IPS-20b (cell line): ENCODE measurements at regions not wholly inside any gene's neighbourhood (a gene's known extent, or its start where the extent isn't known, plus 50 kb on each side); places are given as distances from the start of the nearest gene placed in this dataset.

Experiments
- H3K27ac ChIP-seq: one replicate; pipeline ENCODE4 v1.5.1; 2013; ENCODE audit warnings: low read length
- H3K27me3 ChIP-seq: 2 replicates; pipeline ENCODE4 v1.6.1; 2013; ENCODE audit warnings: mild to moderate bottlenecking, low read length, inconsistent platforms; ENCODE audit not compliant: insufficient read depth
- H3K36me3 ChIP-seq: 2 replicates; pipeline ENCODE4 v1.6.1; 2013; ENCODE audit warnings: low read depth, mild to moderate bottlenecking, inconsistent platforms, low read length, moderate library complexity; ENCODE audit not compliant: insufficient read depth
- H3K4me1 ChIP-seq: 2 replicates; pipeline ENCODE4 v1.6.1; 2013; ENCODE audit warnings: mild to moderate bottlenecking, control low read depth, inconsistent platforms, low read length, moderate library complexity; ENCODE audit not compliant: insufficient read depth
- H3K4me3 ChIP-seq: 2 replicates; pipeline ENCODE4 v1.5.1; 2013; ENCODE audit warnings: mild to moderate bottlenecking, low read length, inconsistent platforms
- H3K9ac ChIP-seq: 2 replicates; pipeline ENCODE4 v1.6.1; 2013; ENCODE audit warnings: low read depth, mild to moderate bottlenecking, inconsistent platforms, low read length, moderate library complexity
- H3K9me3 ChIP-seq: 2 replicates; pipeline ENCODE4 v1.6.1; 2013; ENCODE audit warnings: mild to moderate bottlenecking, low read depth, low read length, inconsistent platforms; ENCODE audit not compliant: insufficient read depth

DNA sequence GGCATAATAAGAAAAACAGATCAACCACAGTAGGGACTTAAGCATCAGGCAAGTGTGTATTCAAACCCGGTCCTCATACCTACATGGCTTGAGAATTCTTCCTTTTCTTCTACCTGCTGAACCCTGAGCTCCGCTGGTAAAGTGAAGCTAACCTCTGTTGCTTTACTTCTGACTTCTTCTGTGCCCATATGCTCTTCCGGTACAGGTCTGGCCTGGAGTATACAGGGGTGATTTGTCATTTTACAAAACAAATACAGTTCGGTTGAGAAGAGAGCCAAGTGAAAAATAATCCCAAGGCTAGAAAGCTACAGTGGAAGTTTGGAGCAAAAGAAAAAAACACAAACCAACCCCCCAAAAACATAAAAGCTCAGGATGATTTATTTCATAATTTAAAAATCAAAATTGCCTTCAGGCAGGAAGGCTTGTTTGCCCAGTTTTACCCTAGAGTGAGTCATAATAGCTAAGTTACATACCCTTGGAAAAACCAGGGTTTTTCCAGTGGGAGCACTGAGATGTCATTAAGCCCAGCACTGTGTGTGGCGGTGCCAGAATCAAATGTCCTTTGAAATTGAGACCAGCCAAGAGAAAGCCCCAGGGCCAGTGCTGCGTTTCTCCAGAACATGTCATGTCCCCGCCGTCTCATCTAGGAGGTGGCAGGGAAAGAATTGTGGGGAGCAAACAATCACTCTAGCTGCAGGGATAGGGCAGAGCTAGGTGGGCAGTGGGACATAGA is 305.5 kb upstream of the ISX start:
- H3K4me3 ChIP-seq = no peak overlapping the region
- no peaks in the 10 kb centered on the region for H3K27me3 ChIP-seq
- no peaks in the 10 kb centered on the region for H3K4me1 ChIP-seq
- no peaks in the 10 kb centered on the region for H3K36me3 ChIP-seq
- no peak overlapping the region for H3K27ac ChIP-seq
- peaks cover 13% of the 10 kb centered on the region for H3K9me3 ChIP-seq
- H3K9ac ChIP-seq = no peak overlapping the region

DNA sequence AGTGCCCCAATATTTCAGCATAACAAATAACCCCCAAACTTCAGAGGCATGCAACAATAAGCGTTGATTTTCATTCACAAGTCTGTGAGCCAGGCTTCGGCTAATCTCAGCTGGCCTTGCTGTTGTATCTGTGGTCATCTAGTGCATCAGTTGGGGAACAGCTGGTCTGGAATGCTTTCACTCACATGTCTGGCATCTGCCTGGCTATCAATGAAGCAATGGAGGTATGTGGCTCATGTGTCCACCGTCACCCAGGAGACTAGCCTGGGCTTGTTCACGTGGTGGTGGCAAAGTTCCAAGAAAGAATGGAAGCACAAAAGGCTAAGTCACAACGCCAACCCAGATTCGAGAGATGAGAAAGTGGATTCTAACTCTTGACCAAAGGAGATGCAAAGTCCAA is 304.8 kb upstream of the ISX start:
- Histone ChIP-seq H3K9ac (no peak overlapping the region), H3K4me3 (no peak overlapping the region), H3K9me3 (peaks cover 13% of the 10 kb centered on the region), H3K36me3 (no peaks in the 10 kb centered on the region), H3K27me3 (no peaks in the 10 kb centered on the region), H3K4me1 (no peaks in the 10 kb centered on the region), H3K27ac (no peak overlapping the region)

DNA sequence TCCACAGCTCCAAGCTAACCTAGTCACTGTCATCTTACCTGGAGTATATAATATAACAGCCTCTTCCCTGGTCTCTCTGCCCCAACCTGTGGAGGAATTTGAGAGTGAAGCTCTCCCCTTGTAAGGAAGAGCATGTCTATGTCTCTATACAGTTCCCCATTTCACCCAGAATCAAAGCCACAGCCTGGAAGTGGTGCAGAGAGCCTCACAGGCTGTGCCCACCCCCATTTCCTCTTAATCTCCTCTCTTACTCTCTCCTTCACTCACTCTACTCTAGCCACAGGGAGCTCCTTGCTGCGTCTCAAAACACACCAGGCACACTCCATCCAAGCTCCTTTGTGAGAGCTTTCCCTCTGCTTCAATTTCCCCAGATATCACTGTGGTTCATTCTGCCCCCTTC is 302.5 kb upstream of the ISX start:
- Histone ChIP-seq H3K4me3 (no peak overlapping the region), H3K9me3 (no peaks in the 10 kb centered on the region), H3K27me3 (no peaks in the 10 kb centered on the region), H3K36me3 (no peaks in the 10 kb centered on the region), H3K9ac (no peak overlapping the region), H3K27ac (no peak overlapping the region), H3K4me1 (no peaks in the 10 kb centered on the region)

DNA sequence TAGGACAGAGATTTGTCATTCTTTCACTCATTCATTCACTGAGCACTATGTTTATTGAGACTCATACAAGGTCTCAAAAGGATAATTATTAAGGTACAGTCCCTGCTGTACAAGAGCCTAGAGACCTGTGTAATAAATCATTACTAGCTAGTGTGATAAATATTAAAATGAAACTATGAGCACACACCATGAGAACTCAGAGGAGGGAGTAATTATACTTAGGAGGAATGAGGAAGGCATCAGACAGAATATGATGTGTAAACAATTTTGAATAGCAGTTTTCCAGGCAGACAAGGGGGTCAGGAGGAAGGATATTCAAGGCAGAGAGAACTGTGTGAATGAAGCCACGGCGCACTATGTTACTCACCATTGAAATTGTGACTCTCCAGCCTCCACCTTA is 300.8 kb upstream of the ISX start:
- H3K27me3 ChIP-seq = no peaks in the 10 kb centered on the region
- no peaks in the 10 kb centered on the region for H3K36me3 ChIP-seq
- H3K4me1 ChIP-seq = peaks cover 6% of the 10 kb centered on the region; the same call in 1 of the 2 replicates
- no peak overlapping the region for H3K4me3 ChIP-seq
- no peaks in the 10 kb centered on the region for H3K9me3 ChIP-seq
- H3K27ac ChIP-seq = no peak overlapping the region
- H3K9ac ChIP-seq = no peak overlapping the region

DNA sequence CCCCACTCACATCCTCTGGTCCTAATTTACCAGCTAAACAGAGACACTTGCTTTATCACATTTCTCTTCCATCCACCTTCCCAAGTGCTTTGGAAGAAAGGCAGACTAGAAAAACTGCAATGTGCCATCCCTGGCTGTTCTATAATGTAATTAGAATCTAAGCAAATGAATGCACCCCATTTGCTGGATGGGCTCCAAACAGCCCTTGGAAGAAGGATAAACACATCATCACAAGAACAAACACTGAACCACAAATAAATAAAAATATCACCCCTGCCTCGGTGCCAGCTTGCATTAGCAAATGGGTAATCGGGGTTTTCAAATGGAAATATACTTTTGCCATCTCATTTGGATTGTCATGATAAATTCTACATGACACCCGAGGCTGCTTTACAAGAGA is 296.6 kb upstream of the ISX start:
- H3K4me3 ChIP-seq = no peak overlapping the region
- peaks cover 13% of the 10 kb centered on the region; the same call in 1 of the 2 replicates for H3K4me1 ChIP-seq

DNA sequence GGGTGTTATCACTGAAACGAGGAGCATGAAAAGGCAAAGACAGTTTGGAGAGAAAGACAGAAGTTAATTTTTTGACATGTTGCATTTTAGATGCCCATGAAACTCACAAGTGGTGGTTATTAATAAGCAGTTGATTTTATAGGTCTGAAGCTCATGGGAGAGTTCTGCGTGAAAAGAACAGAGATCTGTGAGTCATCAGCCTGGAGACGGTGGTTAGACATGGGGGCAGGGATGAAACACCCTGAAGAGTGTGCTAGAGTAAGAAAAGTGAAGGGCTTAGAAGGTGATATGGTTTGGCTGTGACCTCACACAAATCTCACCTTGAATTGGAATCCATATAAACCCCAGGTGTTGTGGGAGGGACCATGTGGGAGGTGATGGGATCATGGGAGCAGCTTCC is 289.1 kb upstream of the ISX start:
- H3K27me3 ChIP-seq = no peaks in the 10 kb centered on the region
- no peak overlapping the region for H3K27ac ChIP-seq
- no peak overlapping the region for H3K9ac ChIP-seq
- peaks cover 19% of the 10 kb centered on the region for H3K9me3 ChIP-seq
- H3K36me3 ChIP-seq = no peaks in the 10 kb centered on the region
- H3K4me3 ChIP-seq = no peak overlapping the region
- H3K4me1 ChIP-seq = no peaks in the 10 kb centered on the region

More for the DNA sequence above, 296.6 kb upstream of the ISX start:
- no peaks in the 10 kb centered on the region for H3K27me3 ChIP-seq
- H3K9me3 ChIP-seq = no peaks in the 10 kb centered on the region
- H3K36me3 ChIP-seq = no peaks in the 10 kb centered on the region
- H3K27ac ChIP-seq = no peak overlapping the region
- no peak overlapping the region for H3K9ac ChIP-seq

DNA sequence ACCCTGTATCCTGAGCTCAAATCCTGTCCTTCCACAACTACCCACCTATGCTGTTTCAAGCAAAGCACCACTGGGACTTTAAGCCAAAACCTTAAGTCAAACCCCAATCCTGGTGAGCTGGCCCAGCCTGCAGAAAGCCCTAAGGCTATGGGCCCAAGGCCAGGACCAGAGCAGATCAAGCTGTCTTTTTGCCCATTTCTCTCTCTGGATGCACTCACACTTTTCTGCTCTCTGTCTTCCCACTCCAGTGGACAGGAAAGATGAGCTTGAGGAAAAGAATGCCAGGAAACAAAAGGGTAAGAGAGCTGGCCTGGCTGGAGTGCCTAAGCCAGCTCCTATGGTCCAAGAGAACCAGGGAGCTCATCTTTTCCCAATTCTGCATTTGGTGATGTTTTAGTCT is 284.3 kb upstream of the ISX start:
- Histone ChIP-seq H3K27ac (no peak overlapping the region), H3K36me3 (no peaks in the 10 kb centered on the region), H3K9ac (no peak overlapping the region), H3K4me3 (no peak overlapping the region), H3K4me1 (peaks cover 19% of the 10 kb centered on the region), H3K9me3 (peaks cover 18% of the 10 kb centered on the region), H3K27me3 (no peaks in the 10 kb centered on the region)

DNA sequence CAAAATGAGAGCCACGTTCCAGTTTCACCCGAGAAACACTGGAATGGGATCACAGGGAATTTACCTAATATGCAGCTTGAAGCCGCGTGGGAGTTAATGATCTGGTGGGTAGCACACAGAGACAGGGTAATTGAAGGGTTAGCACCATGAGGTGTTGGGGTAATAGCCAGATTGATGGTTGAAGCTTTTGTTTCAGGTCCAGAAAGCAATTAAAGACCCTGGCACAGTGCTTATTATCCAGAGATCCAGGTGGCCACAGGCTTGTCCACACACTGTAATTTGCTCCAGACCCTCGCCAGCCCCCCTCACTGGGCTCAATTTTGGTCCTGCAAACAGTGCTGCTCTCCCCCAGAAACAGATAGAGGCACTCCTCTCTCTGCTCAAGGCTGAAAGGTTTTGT is 282.5 kb upstream of the ISX start:
- Histone ChIP-seq H3K27me3 (no peaks in the 10 kb centered on the region), H3K36me3 (no peaks in the 10 kb centered on the region), H3K4me3 (no peak overlapping the region), H3K9ac (no peak overlapping the region), H3K27ac (no peak overlapping the region), H3K4me1 (peaks cover 19% of the 10 kb centered on the region), H3K9me3 (peaks cover 14% of the 10 kb centered on the region)

DNA sequence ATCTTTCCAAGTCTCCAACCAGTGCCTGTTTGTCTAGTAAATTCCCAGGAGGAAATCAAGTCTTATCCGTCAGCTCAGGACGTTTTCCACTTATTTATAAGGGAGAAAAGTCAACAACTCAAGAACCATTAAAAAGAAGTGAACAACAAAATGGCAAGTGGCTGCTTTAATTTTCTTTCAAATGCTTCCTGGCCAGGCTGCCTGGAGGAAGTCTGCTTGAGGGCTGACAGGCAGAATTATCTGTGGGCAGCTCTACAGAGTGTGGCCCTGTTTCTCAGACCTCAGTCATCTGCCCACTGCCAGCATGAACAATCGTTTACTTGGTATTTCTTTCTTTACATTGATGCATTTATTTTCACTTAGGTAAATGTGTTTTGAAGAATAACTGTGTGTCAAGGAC is 281.9 kb upstream of the ISX start:
- Histone ChIP-seq H3K36me3 (no peaks in the 10 kb centered on the region), H3K27ac (no peak overlapping the region), H3K9ac (no peak overlapping the region), H3K4me3 (no peak overlapping the region), H3K9me3 (peaks cover 19% of the 10 kb centered on the region), H3K27me3 (no peaks in the 10 kb centered on the region), H3K4me1 (peaks cover 19% of the 10 kb centered on the region)

DNA sequence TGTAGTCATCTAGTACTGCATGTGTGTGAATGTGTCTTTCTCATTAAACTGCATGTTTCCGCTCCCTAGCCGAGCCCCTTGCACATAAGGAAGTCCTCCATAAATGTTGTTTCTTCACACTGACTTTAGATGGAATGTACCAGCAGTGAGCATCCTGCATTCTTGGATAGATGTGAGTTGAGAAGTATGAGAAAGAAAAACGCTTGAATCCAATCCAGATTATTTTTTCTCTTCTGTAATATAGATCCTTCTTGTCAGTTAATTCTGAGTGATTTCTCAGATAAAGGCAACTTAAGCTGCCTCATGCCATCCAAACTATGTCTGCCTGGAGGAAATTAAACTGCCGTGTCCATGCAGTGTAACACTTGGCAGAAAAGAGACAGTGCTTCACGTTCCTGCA is 268.1 kb upstream of the ISX start:
- Histone ChIP-seq H3K4me1 (no peaks in the 10 kb centered on the region), H3K27ac (no peak overlapping the region), H3K36me3 (no peaks in the 10 kb centered on the region), H3K9me3 (no peaks in the 10 kb centered on the region), H3K27me3 (no peaks in the 10 kb centered on the region), H3K4me3 (no peak overlapping the region), H3K9ac (no peak overlapping the region)

DNA sequence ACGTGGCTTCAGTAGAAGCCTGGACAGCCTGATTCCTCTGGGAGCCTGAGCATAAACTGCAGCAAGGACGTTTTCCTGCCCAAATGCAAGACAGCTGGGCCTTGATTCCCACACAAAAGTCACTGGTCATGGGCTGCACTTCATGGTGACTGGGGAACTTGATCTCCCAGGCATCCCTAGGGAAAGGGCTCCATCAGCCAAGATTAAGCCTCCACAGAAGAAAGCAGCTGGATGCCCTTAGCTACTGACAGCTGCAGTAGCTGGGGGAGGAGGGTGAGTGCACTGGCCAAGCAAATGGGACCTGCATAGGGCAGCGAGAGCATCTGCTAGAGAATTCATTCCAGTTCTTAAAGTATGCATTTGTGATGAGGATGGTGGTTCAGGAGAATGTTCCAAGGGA is 267.4 kb upstream of the ISX start:
- no peak overlapping the region for H3K27ac ChIP-seq
- no peaks in the 10 kb centered on the region for H3K36me3 ChIP-seq
- H3K27me3 ChIP-seq = no peaks in the 10 kb centered on the region
- no peaks in the 10 kb centered on the region for H3K9me3 ChIP-seq
- H3K4me1 ChIP-seq = no peaks in the 10 kb centered on the region
- no peak overlapping the region for H3K4me3 ChIP-seq
- H3K9ac ChIP-seq = no peak overlapping the region

DNA sequence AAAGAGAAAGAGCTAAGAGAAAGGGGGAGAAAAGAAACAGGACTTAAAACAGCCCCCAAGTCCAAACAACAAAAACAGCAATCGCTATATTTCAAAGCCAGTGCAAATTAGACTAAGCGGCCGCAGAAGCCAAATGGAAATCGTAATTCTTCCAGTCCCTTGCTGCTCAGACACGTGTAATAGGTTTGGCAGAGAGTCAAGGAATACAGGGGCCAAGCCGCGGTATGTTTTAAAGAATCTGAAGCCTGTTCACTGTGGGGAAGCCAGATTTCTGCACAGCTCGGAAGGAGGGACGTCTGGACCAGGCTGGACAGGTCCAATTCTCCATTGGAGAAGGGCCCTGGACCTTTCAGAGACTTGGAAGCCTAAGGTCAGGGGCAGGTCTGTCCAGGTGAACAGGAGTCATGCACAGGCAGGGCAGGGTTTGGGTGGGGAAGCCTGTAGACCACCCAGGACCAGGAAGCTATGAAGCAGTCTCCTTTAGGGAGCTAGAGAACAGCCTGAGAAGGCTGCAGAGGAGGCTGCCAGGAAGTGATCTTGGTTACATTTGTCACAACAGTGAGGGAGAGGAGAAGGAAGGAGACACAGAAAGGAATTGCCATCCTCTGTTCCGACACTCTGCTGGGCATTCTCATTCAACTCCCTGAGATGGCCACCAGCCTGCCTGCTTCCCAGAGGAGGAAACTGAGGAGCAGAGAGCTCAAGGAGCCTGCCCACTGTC is 265.5 kb upstream of the ISX start:
- no peaks in the 10 kb centered on the region for H3K36me3 ChIP-seq
- H3K4me3 ChIP-seq = no peak overlapping the region
- H3K9ac ChIP-seq = no peak overlapping the region
- H3K27me3 ChIP-seq = no peaks in the 10 kb centered on the region
- H3K4me1 ChIP-seq = no peaks in the 10 kb centered on the region
- H3K27ac ChIP-seq = no peak overlapping the region
- H3K9me3 ChIP-seq = no peaks in the 10 kb centered on the region
